ENCODE measurements at regions not wholly inside any gene's neighbourhood (a gene's known extent, or its start where the extent isn't known, plus 50 kb on each side); places are given as distances from the start of the nearest gene placed in this dataset.
"Not testable (repeated sequence)": the region's sequence is repeated elsewhere in the genome, so short reads cannot be mapped to it uniquely, and the experiment has no call there.

- DNase-seq = no peak
Measured at GRCh38 chr1:65020774-65021173, 54.4 kb upstream of the JAK1 start.

DNA sequence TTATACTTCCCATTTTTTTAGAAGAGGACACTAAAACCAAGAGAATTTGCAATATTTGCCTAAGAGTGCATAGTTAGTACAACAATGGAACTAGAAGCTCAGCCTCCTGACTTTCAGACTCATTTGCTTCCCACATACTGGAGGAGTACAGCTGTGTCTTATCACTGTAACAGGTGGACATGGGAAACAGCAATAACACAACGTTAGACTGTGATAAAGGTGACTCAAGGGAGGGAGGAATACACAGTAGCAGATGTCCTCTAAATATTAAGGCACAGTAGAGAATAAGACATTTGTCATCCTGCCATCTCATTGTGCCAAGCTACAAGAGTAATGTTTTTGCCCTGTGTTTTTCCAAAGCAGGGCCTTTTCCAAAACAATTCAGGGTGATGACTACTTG is 55.4 kb upstream of the JAK1 start:
- no peak for DNase-seq

- no peak for DNase-seq
Measured at GRCh38 chr1:65022216-65022615, 55.9 kb upstream of the JAK1 start.

DNA sequence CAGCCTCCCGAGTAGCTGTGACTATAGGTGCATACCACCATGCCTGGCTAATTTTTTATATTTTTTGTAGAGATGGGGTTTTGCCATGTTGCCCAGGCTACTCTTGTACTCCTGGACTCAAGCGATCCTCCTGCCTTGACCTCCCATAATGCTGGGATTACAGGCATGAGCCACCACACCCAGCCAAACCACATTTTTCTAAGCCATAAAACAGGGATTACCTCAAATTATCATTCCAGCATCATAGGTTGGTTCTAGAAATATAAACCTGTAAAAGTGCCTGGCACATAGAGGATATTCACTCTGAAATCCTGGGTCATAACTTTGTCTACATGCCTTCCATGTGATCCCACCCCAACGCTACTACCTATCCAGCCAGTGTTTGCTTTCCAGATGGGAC is 59.4 kb upstream of the JAK1 start:
- no peak for DNase-seq

DNA sequence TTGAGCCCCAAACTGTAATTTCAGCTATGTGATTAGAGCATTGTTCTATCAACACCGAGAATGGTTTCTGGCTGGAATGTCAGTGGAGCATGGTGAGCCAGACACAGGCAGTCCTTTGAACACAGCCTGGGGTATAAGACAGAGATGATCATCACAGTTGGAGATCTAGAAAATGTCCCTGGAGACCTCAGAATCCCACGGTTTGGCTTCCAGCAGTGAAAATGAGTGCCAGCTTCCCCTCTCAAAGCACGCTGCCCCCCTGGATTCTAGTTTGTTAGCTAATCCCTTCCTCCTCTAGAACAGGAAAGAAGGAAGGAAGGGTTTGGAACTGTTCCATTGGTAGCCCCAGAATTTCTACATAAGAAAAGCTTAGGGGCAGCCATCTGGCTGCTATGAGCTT is 59.9 kb upstream of the JAK1 start:
- DNase-seq = no peak

GRCh38 chr1:65027666-65028358 is 61.5 kb upstream of the JAK1 start:
- DNase-seq = no peak

GRCh38 chr1:65029434-65029833 is 63.1 kb upstream of the JAK1 start:
- not testable (repeated sequence) for DNase-seq

GRCh38 chr1:65034879-65035278 is 68.5 kb upstream of the JAK1 start:
- not testable (repeated sequence) for DNase-seq

DNA sequence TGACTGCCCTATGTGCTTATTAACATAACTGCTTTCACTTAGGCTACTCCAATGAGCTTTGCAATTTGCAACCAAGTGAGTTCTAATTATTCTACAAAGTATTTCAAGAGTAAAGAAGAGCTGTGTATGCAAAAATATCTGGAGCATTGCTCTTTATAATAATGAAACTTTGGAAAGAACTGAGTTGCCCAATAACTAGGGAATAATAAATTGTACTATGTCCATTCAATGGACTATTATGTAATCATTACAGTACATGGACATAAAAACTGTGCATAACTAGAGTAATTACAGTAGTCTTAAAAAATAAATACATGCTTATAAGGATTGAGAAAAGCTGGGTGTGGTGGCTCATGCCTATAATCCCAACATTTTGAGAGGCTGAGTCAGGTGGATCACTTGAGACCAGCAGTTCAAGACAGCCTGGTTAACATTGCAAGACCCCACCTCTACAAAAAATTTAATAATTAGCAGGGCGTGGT is 70.3 kb upstream of the JAK1 start:
- DNase-seq = no peak

DNA sequence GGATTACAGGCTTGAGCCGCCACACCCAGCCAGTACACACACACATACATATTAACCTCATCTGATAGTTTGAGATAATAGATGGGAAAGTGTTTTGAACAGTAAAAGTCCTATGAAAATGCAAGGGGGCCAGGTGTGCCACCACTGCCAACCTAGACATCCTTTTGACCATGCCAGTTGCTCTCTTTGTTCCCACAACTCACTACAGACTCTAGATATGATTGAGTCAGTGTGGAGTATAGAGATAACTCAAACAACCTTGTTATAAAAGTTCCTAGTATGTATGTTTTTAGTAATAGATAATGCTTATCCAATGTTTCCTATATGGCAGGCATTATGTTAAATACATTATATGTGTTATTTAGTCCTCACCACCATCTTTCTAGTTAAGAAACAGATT is 72.7 kb upstream of the JAK1 start:
- DNase-seq = no peak

GRCh38 chr1:65039508-65039907 is 73.2 kb upstream of the JAK1 start:
- DNase-seq = no peak

DNA sequence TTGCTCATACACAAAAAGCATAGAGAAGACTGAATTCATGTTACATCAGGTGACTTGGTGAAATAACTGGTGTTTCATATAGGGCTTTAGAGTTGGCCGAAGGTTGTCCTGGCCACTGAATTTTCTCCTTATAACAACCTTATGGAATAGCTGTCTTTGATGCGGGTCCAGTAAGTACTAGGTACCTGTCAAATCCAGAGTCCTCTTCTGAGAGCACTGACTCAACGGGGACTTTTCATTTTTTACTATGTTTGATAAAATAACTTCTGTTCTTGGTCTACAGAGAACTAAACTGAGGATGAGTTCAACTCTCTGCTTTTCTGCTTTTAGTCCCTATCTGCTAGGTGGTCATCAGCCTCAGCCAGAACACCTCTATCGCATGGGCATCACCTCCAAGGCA is 76.1 kb upstream of the JAK1 start:
- DNase-seq = no peak

DNA sequence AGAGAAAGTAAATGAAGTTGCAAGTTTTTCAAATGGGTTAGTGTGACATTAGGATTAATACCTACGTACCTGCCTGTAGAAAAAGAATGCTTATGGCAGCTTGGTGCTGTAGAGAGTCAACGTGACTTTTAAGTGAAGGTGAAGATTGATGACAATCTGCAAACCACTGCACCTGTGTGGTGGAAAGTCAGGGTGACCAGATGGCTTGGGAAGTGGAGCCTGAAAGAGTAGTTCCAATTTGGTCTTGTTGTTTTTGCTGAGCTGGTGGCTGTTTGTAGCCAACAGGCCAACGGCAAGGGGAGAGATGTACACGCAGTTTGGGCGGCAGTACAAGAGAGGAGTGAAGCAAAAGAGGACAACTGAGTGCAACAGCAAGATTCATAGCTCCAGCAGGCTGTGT is 78.1 kb upstream of the JAK1 start:
- no peak for DNase-seq

- DNase-seq = no peak
Measured at GRCh38 chr1:65045022-65045817, 78.9 kb upstream of the JAK1 start.

DNA sequence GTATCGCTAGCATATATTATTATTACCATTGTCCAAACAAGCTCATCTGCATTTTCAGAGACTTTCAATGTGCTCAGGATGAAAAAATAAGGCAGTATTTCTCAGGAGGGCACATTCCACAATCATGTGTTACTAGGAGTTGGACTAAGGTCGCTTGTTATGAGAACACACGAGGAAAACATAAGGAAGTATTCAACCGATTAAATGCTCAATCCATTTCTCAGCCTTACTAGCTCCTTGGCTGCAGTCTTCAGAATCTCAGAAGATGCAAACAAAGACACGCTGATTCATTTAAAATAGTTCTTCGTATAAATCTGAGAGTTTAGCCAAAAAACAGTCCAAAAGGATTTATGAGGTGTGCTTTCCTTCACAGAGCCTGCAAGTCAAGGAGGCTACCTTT is 82.0 kb upstream of the JAK1 start:
- no peak for DNase-seq

DNA sequence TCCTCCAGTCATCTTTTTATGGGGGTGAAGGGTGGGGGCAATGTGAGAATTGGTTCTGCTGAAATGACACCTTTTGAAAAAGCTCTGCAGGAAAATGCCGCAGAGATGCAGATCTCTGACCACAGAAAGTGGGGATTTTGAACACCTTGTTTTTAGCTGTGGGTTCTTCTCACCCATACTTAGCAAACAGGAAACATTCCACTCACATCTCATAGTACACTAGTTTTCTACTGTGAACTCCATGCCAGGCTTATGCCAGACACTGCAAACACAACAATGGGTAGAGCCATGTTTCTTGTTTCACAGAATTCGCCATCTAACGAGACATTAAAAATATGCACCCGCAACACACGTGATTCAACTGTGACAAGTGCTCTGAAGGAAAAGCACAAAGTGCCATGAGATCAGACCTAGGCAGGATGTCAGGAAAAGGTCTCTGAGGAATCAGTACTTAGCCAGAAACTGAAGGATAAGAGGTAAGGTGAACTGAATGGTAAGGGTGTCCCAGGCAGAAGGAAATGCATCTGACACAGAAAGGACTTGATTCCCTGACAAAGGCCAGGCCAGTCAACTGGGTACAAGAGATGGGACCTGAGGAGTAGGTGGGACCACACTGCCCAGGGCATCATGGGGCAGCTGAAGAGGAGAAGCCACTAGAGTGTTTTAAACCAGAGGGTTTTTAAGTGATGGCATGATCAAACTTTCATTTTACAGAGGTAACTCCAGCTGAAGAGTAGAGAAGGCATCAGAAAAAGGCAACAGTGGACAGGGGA is 83.8 kb upstream of the JAK1 start:
- no peak for DNase-seq

DNA sequence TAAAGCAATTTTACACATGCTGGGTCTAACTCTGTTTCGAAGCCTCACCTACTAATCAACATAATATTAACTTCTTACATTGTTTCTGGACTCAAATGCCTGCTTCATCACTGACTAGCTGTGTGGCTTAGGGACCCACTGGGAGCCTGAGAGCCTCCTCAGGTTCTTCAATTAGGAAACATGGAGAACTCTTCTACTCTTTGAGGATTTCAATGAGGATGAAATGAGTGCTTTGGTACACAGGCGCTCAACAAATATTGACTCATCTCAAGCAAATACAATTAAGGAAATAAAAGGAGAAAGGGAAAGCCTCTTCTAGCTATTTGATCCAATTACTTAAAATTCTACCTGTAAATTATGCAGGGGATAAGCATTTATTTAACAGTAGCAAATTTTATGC is 84.4 kb upstream of the JAK1 start:
- DNase-seq = peak; percentile 59

- no peak for DNase-seq
Measured at GRCh38 chr1:65054481-65054880, 88.1 kb upstream of the JAK1 start.

DNA sequence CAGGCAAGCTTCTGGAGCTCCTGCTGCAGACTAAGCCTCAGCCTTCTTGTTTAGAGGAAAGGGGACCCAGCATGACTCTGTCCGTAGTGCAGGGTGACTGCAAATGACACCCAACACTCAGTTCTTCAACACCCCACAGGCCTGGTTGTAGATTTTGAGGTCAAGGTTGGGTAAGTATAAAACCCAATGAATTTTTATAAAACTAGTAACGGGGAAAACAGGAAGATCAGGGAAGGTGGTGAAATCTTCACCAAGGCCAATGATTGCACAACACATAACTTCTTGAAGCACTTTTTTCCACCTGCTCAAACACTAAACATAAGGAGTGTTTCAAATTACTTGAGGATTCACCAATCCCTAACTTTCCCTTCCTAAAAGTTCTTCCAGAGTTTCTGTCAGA is 89.4 kb upstream of the JAK1 start:
- no peak for DNase-seq

DNA sequence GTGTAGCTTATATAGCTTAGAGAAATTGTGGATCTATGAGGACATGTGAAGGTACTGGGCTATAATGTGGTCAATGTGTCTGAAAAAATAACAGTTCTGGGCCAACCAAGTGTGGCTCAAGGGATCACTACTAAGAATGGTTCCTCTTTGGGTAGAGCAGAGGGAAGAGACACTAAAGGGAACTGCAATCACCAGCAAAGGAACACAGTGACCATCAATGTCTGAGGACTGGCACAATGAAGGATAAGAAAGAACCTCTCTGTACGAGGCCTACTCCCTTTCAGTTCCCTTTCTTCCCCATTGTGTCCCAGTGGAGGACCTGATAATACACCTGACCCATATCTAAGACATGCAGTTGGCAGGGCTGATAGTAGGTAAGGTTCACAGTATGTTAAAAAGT is 89.9 kb upstream of the JAK1 start:
- DNase-seq = no peak

DNA sequence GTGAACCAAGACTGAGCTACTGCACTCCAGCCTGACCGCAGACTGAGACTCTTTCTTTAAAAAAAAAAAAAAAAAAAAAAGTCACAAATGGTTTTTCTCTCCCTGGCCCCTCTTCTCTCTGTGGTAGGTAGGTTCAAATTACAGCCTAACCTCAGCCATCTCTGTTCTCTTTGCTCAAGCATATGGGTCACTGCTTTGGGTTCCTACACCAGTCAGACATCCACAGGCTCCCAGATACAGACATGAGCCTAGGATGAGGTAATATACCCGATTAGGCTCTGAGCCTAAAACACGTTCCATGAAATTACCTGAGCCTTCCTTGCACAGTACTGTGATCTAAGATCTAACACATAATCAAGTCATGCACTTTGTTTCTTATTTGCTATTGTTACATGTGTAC is 90.5 kb upstream of the JAK1 start:
- DNase-seq = no peak

GRCh38 chr1:65059930-65060538 is 88.0 kb upstream of the AK4 start:
- no peak for DNase-seq

- no peak for DNase-seq
Measured at GRCh38 chr1:65062339-65062738, 85.7 kb upstream of the AK4 start.
